ENCODE measurements at regions not wholly inside any gene's neighbourhood (a gene's known extent, or its start where the extent isn't known, plus 50 kb on each side); places are given as distances from the start of the nearest gene placed in this dataset.

DNA sequence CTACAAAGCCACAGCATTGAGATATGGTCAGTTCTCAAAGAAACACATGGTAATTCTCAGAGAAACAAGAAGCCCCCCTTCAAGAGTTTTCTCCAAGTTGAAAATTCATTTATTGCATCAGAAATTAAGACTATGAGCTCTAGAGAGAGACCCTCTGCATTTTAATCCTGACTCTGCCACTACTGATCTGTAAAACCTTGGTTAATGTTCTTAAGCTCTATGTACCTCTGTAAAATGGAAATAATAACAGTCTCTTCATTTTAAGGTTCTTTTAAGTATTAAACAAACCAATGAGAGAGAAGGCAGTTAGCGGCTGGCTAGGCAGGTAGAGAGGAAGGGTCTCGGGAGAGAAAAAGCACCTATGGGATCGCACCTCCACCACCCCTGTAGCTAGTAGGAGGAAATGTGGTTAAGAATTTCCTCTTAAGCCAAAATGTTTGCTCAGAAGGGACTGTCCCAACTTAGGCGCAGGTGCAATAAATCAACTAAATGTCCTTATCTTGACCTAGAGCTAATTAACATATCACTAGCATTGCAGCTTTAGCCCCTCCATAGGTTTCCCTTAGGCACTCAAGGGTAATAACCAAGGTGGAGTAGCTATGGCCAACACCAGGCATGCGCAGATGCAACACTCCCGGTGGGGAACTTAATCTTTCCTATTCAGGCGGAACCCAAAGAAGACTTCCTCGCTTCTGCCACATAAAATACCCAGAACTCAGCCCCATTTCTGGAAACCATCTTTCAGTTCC is 1685.4 kb downstream of the MRPL39 start:
- Histone ChIP-seq H3K27me3 (no peaks in the 10 kb centered on the region), H3K4me1 (no peaks in the 10 kb centered on the region), H3K27ac (no peak overlapping the region), H3K36me3 (no peaks in the 10 kb centered on the region), H3K9me3 (no peaks in the 10 kb centered on the region), H3K4me3 (no peak overlapping the region)
- DNase-seq (no peak), ATAC-seq (no peak)
- TF ChIP-seq, protein P1, sequence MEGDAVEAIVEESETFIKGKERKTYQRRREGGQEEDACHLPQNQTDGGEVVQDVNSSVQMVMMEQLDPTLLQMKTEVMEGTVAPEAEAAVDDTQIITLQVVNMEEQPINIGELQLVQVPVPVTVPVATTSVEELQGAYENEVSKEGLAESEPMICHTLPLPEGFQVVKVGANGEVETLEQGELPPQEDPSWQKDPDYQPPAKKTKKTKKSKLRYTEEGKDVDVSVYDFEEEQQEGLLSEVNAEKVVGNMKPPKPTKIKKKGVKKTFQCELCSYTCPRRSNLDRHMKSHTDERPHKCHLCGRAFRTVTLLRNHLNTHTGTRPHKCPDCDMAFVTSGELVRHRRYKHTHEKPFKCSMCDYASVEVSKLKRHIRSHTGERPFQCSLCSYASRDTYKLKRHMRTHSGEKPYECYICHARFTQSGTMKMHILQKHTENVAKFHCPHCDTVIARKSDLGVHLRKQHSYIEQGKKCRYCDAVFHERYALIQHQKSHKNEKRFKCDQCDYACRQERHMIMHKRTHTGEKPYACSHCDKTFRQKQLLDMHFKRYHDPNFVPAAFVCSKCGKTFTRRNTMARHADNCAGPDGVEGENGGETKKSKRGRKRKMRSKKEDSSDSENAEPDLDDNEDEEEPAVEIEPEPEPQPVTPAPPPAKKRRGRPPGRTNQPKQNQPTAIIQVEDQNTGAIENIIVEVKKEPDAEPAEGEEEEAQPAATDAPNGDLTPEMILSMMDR (IDR thresholded peaks at IDR 0.05): no peak
- no peak for TF ChIP-seq POLR2A (IDR thresholded peaks at IDR 0.05)
- 38% methylated on average over 7 of the region's 8 CpGs for WGBS (ENCODE audit: insufficient coverage, low coverage, low lambda C conversion rate, missing lambda C conversion rate)
- intact Hi-C loops (cut with DNase I): no loop called here

DNA sequence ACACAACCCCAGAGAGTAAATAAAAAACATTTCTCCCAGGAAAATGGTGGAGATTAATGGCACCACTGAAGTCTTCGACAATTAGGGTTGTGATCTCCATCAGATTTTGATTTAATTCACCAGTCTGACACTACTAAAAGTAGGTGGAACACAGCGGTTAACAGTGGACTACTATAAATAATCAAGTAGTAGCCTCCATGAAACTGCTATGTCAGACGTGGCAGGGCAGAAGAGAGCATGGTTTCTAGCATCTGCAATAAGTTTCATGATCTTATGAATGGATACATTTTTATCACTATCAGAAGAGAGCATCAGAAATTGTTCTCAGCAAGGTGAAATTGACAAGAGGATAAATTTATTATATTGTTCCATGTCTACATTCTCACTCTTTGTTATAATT is 1706.6 kb downstream of the MRPL39 start:
- WGBS (ENCODE audit: insufficient coverage, low coverage, low lambda C conversion rate, missing lambda C conversion rate): 45% methylated on average over 3 of the region's 3 CpGs
- H3K4me3 ChIP-seq: no peak overlapping the region
- no peak for DNase-seq

DNA sequence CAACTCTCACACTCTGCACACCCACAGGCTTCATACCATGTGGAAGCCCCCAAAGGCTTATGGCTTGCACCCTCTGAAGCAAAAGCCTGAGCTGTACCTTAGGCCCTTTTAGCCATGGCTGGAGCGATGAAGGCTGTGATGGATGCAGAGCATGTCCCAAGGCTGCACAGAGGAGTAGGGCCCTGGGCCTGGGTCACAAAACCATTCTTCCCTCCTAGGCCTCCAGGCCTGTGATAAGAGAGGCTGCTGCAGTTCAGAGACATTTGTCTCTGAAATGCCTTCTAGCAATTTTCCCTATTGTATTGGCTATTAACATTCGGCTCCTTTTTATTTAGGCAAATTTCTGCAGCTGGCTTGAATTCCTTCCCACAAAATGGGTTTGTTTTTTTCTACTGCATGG is 1707.7 kb downstream of the MRPL39 start:
- TF ChIP-seq, protein P1 (IDR thresholded peaks at IDR 0.05): no peak
- no peak for TF ChIP-seq POLR2A (IDR thresholded peaks at IDR 0.05)
- H3K4me1 ChIP-seq: no peaks in the 10 kb centered on the region
- no peaks in the 10 kb centered on the region for H3K9me3 ChIP-seq
- H3K4me3 ChIP-seq: no peak overlapping the region
- DNase-seq (no peak), ATAC-seq (no peak)
- H3K27me3 ChIP-seq: no peaks in the 10 kb centered on the region
- no peaks in the 10 kb centered on the region for H3K36me3 ChIP-seq
- H3K27ac ChIP-seq: no peak overlapping the region
- intact Hi-C loops (cut with DNase I): no loop called here
- 60% methylated on average over 1 of the region's 2 CpGs for WGBS (ENCODE audit: insufficient coverage, low coverage, low lambda C conversion rate, missing lambda C conversion rate)

More for the DNA sequence above, 1706.6 kb downstream of the MRPL39 start:
- no peak for ATAC-seq
- no peak for TF ChIP-seq POLR2A (IDR thresholded peaks at IDR 0.05)
- TF ChIP-seq, protein P1 (IDR thresholded peaks at IDR 0.05): no peak
- intact Hi-C loops (cut with DNase I): no loop called here
- H3K36me3 ChIP-seq: no peaks in the 10 kb centered on the region
- no peaks in the 10 kb centered on the region for H3K27me3 ChIP-seq
- no peaks in the 10 kb centered on the region for H3K4me1 ChIP-seq
- H3K9me3 ChIP-seq: no peaks in the 10 kb centered on the region
- no peak overlapping the region for H3K27ac ChIP-seq

DNA sequence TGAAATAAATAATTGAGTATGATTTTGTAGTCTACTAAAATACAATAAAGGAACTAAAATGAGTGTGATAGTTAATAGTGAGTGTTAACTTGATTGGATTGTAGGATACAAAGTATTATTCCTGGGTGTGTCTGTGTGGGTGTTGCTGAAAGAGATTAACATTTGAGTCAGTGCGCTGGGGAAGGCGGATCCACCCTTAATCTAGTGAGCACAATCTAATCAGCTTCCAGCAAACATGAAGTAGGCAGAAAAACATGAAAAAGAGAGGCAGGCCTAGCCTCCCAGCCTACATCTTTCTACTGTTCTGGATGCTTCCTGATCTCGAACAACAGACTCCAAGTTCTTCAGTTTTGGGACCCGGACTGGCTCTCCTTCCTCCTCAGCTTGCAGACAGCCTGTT is 1716.6 kb downstream of the MRPL39 start:
- Histone ChIP-seq H3K4me1 (no peaks in the 10 kb centered on the region), H3K9me3 (no peaks in the 10 kb centered on the region), H3K27me3 (no peaks in the 10 kb centered on the region), H3K27ac (no peak overlapping the region), H3K36me3 (no peaks in the 10 kb centered on the region), H3K4me3 (no peak overlapping the region)
- no peak for DNase-seq
- no peak for ATAC-seq
- WGBS (ENCODE audit: insufficient coverage, low coverage, low lambda C conversion rate, missing lambda C conversion rate): 79% methylated on average over 4 of the region's 4 CpGs
- intact Hi-C loops (cut with DNase I): no loop called here
- TF ChIP-seq, protein P1 (IDR thresholded peaks at IDR 0.05): no peak
- no peak for TF ChIP-seq POLR2A (IDR thresholded peaks at IDR 0.05)
